Uterus (tissue), 3 donors: ENCODE measurements at regions not wholly inside any gene's neighbourhood (a gene's known extent, or its start where the extent isn't known, plus 50 kb on each side); places are given as distances from the start of the nearest gene placed in this dataset.

Experiments
- DNase-seq, 2 donors: peaks; one replicate each; pipeline ENCODE4 v3.0.0-alpha.2; 2019 to 2020
- H3K27ac ChIP-seq, 2 donors: fragments of 200-600 bp; sonication (generic); 1 replicate in 1 of 2; 2 replicates in 1 of 2; pipeline ENCODE4 v1.5.1; 2016 to 2018
- H3K27me3 ChIP-seq, 2 donors: fragments of 200-600 bp; sonication (generic); one replicate each; pipeline ENCODE4 v1.5.1; 2018 to 2019; ENCODE audit warnings: control low read depth in 1 of 2
- H3K36me3 ChIP-seq, 2 donors: fragments of 200-600 bp; sonication (generic); one replicate each; pipeline ENCODE4 v1.5.1; 2019; ENCODE audit warnings: control low read depth in 1 of 2
- H3K4me1 ChIP-seq, 2 donors: fragments of 200-600 bp; sonication (generic); one replicate each; pipeline ENCODE4 v1.5.1; 2018 to 2019; ENCODE audit warnings: control low read depth in 1 of 2
- H3K4me3 ChIP-seq, 2 donors: fragments of 200-600 bp; sonication (generic); 1 replicate in 1 of 2; 2 replicates in 1 of 2; pipeline ENCODE4 v1.5.1; 2018 to 2019; ENCODE audit warnings: mild to moderate bottlenecking in 1 of 2
- H3K9me3 ChIP-seq, 2 donors: fragments of 200-600 bp; sonication (generic); one replicate each; pipeline ENCODE4 v1.5.1; 2019; ENCODE audit warnings: control low read depth in 1 of 2
- POLR2A ChIP-seq, 2 donors: fragments of 450-650 bp; IDR thresholded peaks; one replicate each; pipeline ENCODE4 v1.6.1; 2016; ENCODE audit warnings: antibody characterized with exemption in 2 of 2, mild to moderate bottlenecking in 1 of 2, moderate library complexity in 1 of 2
- intact Hi-C: fragments of 100-400 bp; cut with DNase I; formaldehyde crosslinking; loops from one replicate; pipeline ENCODE4 v1.15.1; 2023; ENCODE audit warnings: low total_unique reads
- TF ChIP-seq, protein P1 (sequence below), 4 experiments: fragments of 200-600 bp in 2 of 4; fragments of 450-650 bp in 2 of 4; sonication (generic) in 2 of 4; IDR thresholded peaks; one replicate each; pipeline ENCODE4 v1.5.1; 2016 to 2019; ENCODE audit warnings: antibody characterized with exemption in 4 of 4, mild to moderate bottlenecking in 2 of 4, moderate library complexity in 1 of 4
- donor health status: DM: yes; HTN: yes; CAD: no.

DNA sequence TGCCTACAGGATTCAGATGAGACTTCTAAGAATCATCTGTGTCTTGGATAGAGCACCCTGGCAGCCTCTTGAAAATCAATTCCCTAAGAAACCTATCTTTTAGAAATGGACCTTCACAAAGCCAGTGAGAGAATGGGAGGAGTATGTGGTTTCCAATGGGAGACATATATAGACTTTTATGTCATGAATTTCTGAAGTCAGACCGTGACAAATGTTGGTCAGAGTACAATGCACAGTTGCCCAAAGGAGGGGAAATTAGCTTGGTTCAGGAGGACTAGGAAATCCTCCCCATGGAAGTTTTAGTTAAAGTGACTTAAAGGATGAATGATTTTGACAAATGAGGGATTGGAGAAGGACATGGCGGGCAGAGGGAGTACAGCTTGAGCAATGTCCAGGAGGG is 194.4 kb downstream of the DAD1 start:
- intact Hi-C loops = loop anchor here (5.0 to 10.0 kb wide), 2 partner anchors 80 to 163 kb away; no protein-coding TSS in a partner anchor
- DNase-seq = no peak
- Histone ChIP-seq H3K27me3 (no peaks in the 10 kb centered on the region), H3K27ac (no peak overlapping the region), H3K4me3 (no peak overlapping the region), H3K36me3 (no peaks in the 10 kb centered on the region), H3K9me3 (no peaks in the 10 kb centered on the region), H3K4me1 (no peaks in the 10 kb centered on the region)
- TF ChIP-seq, protein P1, sequence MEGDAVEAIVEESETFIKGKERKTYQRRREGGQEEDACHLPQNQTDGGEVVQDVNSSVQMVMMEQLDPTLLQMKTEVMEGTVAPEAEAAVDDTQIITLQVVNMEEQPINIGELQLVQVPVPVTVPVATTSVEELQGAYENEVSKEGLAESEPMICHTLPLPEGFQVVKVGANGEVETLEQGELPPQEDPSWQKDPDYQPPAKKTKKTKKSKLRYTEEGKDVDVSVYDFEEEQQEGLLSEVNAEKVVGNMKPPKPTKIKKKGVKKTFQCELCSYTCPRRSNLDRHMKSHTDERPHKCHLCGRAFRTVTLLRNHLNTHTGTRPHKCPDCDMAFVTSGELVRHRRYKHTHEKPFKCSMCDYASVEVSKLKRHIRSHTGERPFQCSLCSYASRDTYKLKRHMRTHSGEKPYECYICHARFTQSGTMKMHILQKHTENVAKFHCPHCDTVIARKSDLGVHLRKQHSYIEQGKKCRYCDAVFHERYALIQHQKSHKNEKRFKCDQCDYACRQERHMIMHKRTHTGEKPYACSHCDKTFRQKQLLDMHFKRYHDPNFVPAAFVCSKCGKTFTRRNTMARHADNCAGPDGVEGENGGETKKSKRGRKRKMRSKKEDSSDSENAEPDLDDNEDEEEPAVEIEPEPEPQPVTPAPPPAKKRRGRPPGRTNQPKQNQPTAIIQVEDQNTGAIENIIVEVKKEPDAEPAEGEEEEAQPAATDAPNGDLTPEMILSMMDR (IDR thresholded peaks at IDR 0.05) = no peak
- TF ChIP-seq POLR2A (IDR thresholded peaks at IDR 0.05) = no peak

DNA sequence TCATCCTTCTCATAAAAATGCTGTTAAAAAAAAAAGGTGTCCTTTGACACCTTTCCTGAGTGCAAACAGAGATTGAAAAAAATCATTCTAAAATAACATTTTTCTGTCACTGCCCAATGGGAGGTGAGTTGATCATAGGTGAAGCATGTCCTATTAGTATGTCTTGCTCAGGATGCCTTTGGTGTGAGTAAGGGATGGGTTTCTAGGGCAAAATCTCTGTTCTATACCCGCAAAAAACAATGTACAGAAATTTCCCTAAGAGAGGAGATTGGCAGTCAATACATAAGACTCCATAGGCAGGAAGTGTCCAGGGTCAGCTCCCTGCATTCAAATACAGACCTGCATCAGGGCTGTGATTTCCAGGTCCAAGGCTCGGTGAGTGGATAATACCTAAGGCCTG is 195.2 kb downstream of the DAD1 start:
- no peaks in the 10 kb centered on the region for H3K9me3 ChIP-seq
- H3K36me3 ChIP-seq = no peaks in the 10 kb centered on the region
- H3K4me1 ChIP-seq = no peaks in the 10 kb centered on the region
- TF ChIP-seq, protein P1 (IDR thresholded peaks at IDR 0.05) = no peak
- no peak for TF ChIP-seq POLR2A (IDR thresholded peaks at IDR 0.05)
- no peaks in the 10 kb centered on the region for H3K27me3 ChIP-seq
- H3K4me3 ChIP-seq = no peak overlapping the region
- intact Hi-C loops = loop anchor here (5.0 to 10.0 kb wide), 2 partner anchors 81 to 164 kb away; no protein-coding TSS in a partner anchor
- H3K27ac ChIP-seq = no peak overlapping the region
- DNase-seq = no peak

DNA sequence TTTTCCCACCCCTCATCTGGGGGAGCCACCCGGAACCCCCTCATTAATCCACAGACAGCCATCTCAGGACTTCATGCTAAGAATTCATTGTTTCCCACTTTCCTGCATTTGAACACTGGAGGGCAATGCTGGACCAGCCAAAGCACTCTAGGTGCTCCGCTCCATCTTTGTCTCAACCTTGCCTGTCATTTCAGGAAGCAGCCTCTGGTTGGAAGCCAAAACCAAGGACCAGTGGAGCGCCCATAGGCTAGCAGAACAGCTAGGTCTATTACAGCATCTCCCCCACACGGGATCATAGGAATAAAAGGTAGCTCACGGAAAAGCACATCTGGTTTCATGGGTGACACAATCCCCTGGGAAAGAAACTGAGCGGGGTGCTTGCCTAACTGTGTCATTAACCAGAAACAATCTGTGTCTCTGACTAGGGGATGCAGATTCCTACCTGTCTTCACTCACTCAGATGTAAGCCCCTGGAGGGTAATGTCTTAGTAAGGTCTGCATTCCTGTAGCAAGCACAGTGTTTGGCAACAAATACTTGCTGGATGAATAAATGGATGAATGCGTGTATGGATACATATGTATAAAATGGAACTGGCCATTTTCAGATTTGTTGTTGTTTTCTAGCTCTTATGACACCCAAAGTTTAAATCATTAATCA is 197.0 kb downstream of the DAD1 start:
- H3K4me3 ChIP-seq = no peak overlapping the region
- no peaks in the 10 kb centered on the region for H3K36me3 ChIP-seq
- no peaks in the 10 kb centered on the region for H3K27me3 ChIP-seq
- peak; percentile 49 to 72 for DNase-seq
- no peak for TF ChIP-seq POLR2A (IDR thresholded peaks at IDR 0.05)
- TF ChIP-seq, protein P1 (IDR thresholded peaks at IDR 0.05) = peak; percentile 69 to 87 (median 80)
- no peaks in the 10 kb centered on the region for H3K4me1 ChIP-seq
- H3K27ac ChIP-seq = no peak overlapping the region
- no peaks in the 10 kb centered on the region for H3K9me3 ChIP-seq
- intact Hi-C loops = loop anchor here (5.0 to 10.0 kb wide), 2 partner anchors 83 to 165 kb away; no protein-coding TSS in a partner anchor

DNA sequence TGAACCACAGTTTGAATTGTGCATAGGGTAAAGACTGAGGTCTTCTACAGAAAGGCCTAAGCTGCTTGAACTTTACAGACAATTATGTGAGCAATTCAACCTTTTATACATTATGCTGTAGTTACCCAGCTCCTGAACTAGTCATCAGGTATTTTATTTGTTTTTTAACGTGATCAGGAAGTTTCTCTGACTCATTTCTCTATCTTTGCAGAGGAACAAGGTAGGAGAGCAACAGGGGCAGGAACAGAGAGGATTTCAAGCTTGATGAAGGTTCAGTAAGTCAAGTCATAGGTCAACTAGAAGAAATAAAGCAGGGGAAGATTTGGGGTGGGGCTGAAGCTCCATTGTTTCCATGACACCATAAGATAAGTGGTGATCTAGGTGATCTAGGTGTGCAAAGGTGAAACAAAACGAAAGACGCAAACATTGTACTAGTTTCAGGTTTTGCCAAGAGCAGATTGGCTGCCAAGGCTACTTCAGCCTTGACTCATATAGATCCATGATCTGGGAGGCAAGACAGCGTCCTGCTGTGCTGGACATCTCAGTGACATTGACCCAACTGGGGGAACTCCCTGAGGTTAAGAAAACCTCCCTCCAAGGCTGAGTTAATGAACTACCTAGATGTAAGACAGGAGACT is 198.1 kb downstream of the DAD1 start:
- Histone ChIP-seq H3K9me3 (no peaks in the 10 kb centered on the region), H3K27me3 (no peaks in the 10 kb centered on the region), H3K4me3 (no peak overlapping the region), H3K36me3 (no peaks in the 10 kb centered on the region), H3K4me1 (no peaks in the 10 kb centered on the region), H3K27ac (no peak overlapping the region)
- TF ChIP-seq, protein P1 (IDR thresholded peaks at IDR 0.05) = no peak
- no peak for TF ChIP-seq POLR2A (IDR thresholded peaks at IDR 0.05)
- no peak for DNase-seq
- intact Hi-C loops = loop anchor here (5.0 to 10.0 kb wide), 2 partner anchors 84 to 166 kb away; no protein-coding TSS in a partner anchor

DNA sequence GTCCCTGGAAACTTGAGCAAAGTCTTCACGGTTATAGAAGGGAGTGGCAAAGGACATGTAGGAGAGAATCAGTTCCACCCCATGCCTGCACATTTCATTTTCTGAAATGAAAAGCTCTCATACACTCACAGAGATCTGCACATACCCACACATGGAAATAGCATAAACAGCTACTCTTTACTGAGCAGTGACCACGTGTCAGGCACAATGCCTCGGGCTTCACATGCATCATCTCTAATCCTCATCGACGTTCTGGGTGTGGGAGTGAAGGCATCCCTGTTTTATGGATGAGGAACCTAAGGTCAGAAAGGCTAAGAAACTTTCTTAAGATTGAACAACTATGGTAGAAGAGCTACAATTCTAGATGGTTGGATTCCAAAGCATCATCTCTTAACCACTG is 198.8 kb downstream of the DAD1 start:
- no peak for TF ChIP-seq POLR2A (IDR thresholded peaks at IDR 0.05)
- TF ChIP-seq, protein P1 (IDR thresholded peaks at IDR 0.05) = no peak
- DNase-seq = no peak
- H3K4me1 ChIP-seq = no peaks in the 10 kb centered on the region
- intact Hi-C loops = loop anchor here (5.0 to 10.0 kb wide), 2 partner anchors 85 to 167 kb away; no protein-coding TSS in a partner anchor
- H3K9me3 ChIP-seq = no peaks in the 10 kb centered on the region
- no peaks in the 10 kb centered on the region for H3K27me3 ChIP-seq
- H3K4me3 ChIP-seq = no peak overlapping the region
- H3K27ac ChIP-seq = no peak overlapping the region
- no peaks in the 10 kb centered on the region for H3K36me3 ChIP-seq
